NCI-H446 (cell line): ENCODE measurements at regions not wholly inside any gene's neighbourhood (a gene's known extent, or its start where the extent isn't known, plus 50 kb on each side); places are given as distances from the start of the nearest gene placed in this dataset.

ENCODE experiments used
- DNase-seq, 2 experiments: peaks; one replicate each; lab custom pipeline; 2025; lab: John Stamatoyannopoulos, UW

- DNase-seq, result no peak
Observed at GRCh38 chr10:64206409-64206808, 685.2 kb downstream of the REEP3 start.

GRCh38 chr10:64209561-64209960 lies 688.4 kb downstream of the REEP3 start:
- DNase-seq, result peak; percentile 32 to 89

GRCh38 chr10:64210211-64210610 lies 689.0 kb downstream of the REEP3 start:
- no peak for DNase-seq

GRCh38 chr10:64211466-64211865 lies 690.3 kb downstream of the REEP3 start:
- peak in 1 of 2 experiments; percentile 34 for DNase-seq

- no peak for DNase-seq
Observed at GRCh38 chr10:64215088-64215487, 693.9 kb downstream of the REEP3 start.

GRCh38 chr10:64219271-64220025 lies 698.2 kb downstream of the REEP3 start:
- no peak for DNase-seq

- DNase-seq, result no peak
Observed at GRCh38 chr10:64234489-64234888, 713.3 kb downstream of the REEP3 start.

GRCh38 chr10:64257704-64258103 lies 736.5 kb downstream of the REEP3 start:
- no peak for DNase-seq

GRCh38 chr10:64261092-64261491 lies 739.9 kb downstream of the REEP3 start:
- DNase-seq, result no peak

GRCh38 chr10:64261676-64262075 lies 740.5 kb downstream of the REEP3 start:
- DNase-seq, result no peak

- peak in 1 of 2 experiments; percentile 61 for DNase-seq
Observed at GRCh38 chr10:64265961-64266360, 744.8 kb downstream of the REEP3 start.

GRCh38 chr10:64271508-64271907 lies 750.3 kb downstream of the REEP3 start:
- DNase-seq, result no peak

GRCh38 chr10:64271983-64272382 lies 750.8 kb downstream of the REEP3 start:
- DNase-seq, result no peak

- DNase-seq, result no peak
Observed at GRCh38 chr10:64275001-64275400, 753.8 kb downstream of the REEP3 start.

GRCh38 chr10:64275774-64276173 lies 754.6 kb downstream of the REEP3 start:
- no peak for DNase-seq

- no peak for DNase-seq
Observed at GRCh38 chr10:64277536-64277935, 756.3 kb downstream of the REEP3 start.

- no peak for DNase-seq
Observed at GRCh38 chr10:64283621-64284020, 762.4 kb downstream of the REEP3 start.

- no peak for DNase-seq
Observed at GRCh38 chr10:64286533-64286932, 765.3 kb downstream of the REEP3 start.

- peak in 1 of 2 experiments; percentile 12 for DNase-seq
Observed at GRCh38 chr10:64288404-64288803, 767.2 kb downstream of the REEP3 start.

GRCh38 chr10:64303566-64303965 lies 782.4 kb downstream of the REEP3 start:
- no peak for DNase-seq

- DNase-seq, result no peak
Observed at GRCh38 chr10:64306729-64307327, 785.6 kb downstream of the REEP3 start.

GRCh38 chr10:64312876-64313275 lies 791.7 kb downstream of the REEP3 start:
- DNase-seq, result no peak

GRCh38 chr10:64313967-64314366 lies 792.8 kb downstream of the REEP3 start:
- DNase-seq, result no peak

- no peak for DNase-seq
Observed at GRCh38 chr10:64316416-64316815, 795.2 kb downstream of the REEP3 start.
